ENCODE measurements at regions not wholly inside any gene's neighbourhood (a gene's known extent, or its start where the extent isn't known, plus 50 kb on each side); places are given as distances from the start of the nearest gene placed in this dataset.

DNA sequence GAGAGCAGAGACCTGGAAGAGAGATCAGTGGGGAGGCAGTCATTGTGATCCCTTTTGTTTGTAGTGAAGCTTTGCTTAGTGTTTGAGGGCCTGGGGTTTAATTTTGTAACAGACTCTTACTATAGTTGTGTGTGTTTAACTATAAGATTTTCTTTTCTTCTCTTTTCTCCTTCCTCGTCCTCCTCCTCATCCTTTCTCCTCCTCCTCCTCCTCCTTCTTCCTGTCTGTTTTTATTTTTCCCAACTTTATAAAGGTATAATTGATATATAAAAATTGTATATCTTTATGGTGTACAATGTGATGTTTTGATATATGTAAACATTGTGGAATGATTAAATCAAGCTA, 71.2 kb upstream of the MACF1 start:
- DNase-seq (ENCODE audit: low spot score in 2 of 2) (no peak), FAIRE-seq (no peak)

DNA sequence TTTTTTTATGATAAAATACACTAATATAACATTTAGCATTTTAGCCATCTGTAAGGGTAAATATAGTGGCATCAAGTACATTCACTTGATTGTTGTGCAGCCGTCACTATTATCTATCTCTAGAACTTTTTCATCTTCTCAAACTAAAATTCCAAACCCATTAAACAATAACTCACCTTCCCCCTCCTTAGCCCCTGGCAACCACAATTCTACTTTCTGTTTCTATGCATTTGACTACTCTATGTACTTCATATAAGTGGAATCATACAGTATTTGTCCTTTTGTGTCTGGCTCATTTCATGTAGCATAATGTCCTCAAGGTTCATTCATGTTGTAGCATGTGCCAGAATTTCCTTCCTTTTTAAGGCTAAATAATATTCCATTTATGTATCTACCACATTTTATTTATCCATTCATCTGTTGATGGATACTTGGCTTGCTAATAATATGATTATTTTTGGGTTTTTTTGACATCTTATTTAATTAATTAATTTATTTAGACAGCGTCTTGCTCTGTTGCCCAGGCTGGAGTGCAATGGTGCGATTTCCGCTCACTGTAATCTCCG, 69.6 kb upstream of the MACF1 start:
- FAIRE-seq, result no peak
- no peak for DNase-seq (ENCODE audit: low spot score in 2 of 2)

DNA sequence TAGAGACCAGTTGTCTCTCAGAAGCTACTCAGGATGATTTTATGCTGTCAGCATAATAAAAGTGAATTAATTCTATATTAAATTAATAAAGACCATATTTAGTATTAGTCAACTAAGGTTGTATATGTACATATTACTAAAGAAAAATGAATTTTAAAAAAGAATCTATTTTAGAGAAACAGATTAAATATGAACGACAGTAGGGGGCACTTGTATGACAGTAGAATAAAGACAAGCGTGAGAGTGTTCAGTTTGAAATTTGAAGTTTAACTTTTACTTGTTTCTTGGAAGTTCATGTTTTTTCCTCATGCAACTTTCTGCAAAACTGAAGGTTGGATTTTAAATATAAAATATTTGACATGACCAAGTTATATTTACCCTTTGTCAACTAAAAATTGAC, 67.9 kb upstream of the MACF1 start:
- DNase-seq (ENCODE audit: low spot score in 2 of 2), result no peak
- FAIRE-seq, result no peak

DNA sequence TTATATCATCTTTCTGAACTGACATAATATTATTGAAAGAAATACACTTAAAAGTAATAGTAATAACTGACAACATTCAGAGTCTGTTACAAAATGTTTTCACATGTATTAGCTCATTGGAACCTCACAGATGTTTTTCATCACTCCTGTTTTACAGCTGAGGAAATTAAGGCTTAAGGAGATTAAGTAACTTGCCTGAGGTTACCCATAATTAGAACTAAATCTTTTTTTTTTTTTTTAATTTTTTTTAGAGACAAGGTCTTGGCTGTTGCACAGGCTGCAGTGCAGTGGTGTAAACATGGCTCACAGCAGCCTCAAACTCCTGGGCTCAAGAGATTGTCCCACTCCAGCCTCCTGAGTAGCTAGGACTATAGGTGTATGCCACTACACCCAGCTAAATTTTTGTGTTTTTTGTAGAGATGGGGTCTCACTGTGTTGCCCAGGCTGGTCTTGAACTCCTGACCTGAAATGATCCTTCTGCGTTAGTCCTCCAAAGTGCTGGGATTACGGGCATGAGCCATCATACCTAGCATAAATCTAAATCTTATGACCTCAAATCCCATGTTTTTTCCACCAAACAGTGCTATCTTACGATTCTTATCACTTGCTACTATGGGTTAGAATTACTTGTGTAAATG, 64.7 kb upstream of the MACF1 start:
- no peak for FAIRE-seq
- DNase-seq (ENCODE audit: low spot score in 2 of 2), result no peak

DNA sequence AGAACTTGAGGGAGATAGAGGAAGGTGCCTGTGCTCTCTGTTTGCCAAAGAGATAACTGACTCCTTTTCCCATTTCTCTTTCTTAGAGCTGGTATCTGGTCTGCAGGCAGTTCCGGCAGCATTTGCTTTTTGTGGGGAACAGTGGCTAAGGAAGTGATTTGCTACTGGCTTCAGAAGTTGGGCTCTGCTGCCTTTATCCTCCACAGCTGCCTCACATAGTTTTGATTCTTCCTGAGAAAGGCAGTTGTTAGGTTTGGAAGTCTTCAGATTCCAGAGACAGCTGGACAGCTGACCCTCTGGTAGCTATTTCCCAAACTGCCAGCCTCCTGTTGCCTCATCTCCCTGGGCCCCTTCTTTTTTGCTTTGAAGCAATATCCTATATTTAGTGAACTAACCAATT, 62.6 kb upstream of the MACF1 start:
- FAIRE-seq (no peak), DNase-seq (ENCODE audit: low spot score in 2 of 2) (no peak)

DNA sequence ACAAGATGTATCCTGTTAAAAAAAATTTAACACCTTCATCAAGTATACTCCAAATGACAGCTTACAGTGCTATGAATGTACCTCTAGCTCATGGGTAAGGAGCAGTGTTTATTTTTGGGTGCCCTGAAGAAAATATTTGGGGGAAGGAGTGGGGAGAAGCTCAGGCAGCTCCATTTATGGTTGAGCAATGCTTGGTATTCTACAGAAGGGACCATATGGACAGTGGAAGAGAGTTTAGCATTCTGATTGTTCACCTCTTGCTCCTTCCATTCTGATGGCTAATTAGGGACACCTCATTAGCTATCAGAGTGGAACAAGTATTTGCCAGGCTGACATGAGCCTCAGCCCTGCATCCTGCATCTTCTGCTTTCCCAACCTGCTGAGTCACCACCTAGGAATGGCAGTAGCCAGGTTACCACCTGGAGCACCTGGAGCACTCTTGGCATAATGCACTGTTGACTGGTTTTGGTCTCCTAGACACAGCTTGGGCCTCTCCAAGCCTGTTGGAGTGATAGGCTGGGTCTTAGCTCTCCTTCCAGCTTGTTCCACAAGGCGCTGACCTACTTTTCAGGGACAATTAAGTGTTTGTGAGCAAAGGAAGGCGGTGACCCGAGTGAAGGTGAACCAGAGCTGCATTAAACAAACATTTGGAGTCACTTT, 62.0 kb upstream of the MACF1 start:
- DNase-seq (ENCODE audit: low spot score in 2 of 2) (no peak), FAIRE-seq (no peak)

DNA sequence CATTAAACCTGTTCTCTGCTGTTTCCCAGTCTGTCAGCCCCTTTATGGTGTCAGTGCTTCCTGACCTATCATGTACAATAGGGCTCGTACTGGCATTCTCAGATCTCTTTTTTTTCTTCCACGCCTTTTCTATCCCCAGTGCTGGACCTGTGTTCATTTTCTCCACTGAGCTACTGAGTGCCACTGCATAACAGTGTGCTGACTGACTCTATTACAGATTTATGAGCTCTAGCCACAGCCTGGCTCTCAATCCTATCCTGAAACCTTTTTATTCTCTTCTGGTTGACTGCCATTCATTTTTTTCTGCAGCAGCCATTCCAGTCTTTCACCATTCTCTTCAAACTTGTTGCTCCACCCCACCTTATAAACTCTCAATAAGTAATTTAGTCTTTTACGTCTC, 59.6 kb upstream of the MACF1 start:
- FAIRE-seq (no peak), DNase-seq (ENCODE audit: low spot score in 2 of 2) (no peak)

DNA sequence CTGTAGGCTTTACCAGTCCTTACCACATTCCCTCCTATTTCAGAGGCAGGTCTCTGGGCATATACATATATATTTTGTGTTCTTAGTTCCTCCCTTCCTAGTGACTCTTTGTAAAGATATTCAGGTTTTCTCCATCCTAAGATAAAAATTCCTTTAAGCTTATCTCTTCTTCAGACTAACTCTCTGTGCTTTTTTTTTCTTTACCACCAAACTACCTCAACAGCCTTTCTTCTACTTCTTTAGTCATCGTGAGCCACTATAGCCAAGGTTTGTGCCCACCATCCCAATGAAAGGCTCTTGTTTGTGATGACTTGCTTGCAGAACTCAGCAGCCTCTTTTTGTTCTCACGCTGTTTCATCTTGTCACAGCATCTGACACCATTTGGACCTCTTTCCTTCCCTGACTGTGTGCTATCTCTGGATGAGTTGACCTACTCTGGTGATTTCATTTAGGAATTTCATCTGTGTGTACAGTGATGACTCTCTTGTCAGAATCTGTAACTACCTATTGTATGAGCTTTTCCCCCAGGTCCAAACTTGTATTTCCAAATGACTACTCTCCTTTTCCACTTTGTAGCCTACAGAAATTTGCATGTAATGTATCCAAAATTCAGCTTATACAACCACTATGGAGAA, 59.0 kb upstream of the MACF1 start:
- no peak for FAIRE-seq
- DNase-seq (ENCODE audit: low spot score in 2 of 2), result no peak

DNA sequence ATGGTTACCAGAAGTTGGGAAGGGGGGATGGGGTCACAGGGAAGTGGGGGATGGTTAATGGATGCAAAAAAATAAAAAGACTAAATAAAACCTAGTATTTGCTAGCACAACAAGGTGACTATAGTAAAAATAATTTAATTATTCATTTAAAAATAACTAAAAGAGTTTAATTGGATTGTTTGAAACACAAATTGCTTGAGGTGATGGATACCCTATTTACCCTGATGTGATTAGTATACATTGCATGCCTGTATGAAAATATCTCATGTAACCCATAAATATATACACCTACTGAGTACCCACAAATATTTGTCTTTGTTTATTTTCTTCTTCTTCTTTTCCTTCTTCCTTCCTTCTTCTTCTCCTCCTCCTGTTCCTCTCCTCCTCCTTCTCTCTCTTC, 57.8 kb upstream of the MACF1 start:
- DNase-seq (ENCODE audit: low spot score in 2 of 2), result no peak
- no peak for FAIRE-seq

DNA sequence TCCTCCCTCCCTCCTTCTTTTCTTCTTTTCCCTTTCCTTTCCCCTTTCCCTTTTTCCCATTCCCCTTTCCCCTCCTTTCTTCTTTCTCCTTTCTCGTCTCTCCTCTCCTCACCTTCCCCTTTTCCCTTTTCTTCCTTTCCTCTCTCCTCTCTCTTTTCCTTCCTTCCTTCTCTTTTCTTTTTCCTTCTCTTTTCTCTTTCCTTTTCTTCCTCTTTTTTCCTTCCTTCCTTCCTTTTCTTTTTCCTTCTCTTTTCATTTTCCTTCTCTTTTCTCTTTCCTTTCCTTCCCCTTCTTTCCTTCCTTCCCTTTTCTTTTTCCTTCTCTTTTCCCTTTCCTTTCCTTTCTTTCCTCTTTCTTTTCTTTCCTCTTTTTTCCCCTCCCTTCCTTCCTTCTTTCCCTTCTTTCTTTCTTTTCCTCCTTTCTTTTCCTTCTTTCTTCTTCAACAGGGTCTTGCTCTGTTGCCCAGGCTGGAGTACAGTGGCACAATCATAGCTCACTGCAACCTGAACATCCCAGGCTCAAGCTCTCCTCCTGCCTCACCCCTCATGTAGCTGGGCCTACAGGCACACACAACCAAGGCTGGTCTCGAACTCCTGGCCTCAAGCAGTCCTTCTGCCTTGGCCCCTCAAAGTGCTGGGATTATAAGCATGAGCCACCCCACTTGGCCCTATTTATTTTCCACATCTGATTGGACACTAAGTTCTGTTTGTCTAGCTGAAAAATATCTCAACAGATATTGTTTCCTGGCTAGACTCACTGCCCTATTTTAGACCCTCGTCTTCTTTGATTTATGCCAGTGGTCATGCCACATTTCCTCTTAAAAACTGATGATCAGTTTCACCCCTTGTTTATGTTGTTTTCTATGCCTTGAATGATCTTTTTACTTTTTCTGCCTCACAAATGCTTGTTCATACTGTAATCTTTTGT, 57.1 kb upstream of the MACF1 start:
- DNase-seq (ENCODE audit: low spot score in 2 of 2) (no peak), FAIRE-seq (no peak)

DNA sequence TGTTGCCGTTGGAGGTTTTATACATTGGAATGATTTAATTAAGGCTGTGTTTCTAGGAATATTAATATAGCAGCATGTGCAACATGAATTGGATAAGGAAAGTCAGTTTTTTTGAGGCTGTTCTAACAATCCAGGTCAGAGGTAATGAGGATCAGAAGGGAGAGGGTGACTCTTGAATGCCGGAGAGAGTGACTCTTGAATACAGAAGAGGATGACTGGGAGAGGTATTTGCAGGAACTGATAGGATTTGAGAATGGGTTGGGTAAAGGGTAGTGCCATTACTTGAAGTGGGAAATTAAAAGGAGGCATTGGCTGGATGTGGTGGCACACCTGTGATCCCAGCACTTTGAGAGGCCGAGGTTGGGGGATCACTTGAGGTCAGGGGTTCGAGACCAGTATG, 55.6 kb upstream of the MACF1 start:
- DNase-seq (ENCODE audit: low spot score in 2 of 2) (no peak), FAIRE-seq (no peak)

DNA sequence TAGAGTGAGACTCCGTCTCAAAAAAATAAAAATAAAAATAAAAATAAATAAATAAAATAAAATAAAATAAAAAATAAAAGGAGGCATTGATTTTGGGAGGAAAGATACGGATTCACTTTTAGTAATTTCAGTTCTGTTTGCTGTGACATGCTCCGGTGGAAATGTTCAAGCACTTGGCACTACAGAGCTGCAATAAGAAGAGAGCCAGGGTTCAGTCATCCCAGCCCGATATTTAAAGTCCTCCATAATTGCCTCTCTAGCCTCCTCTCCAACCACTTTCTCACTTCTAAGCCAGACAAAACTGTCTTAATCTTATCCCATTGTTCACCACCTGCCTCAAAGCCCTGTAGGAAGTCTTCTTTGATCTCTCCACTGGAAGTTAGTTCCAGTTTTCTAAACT, 55.0 kb upstream of the MACF1 start:
- DNase-seq (ENCODE audit: low spot score in 2 of 2), result no peak
- no peak for FAIRE-seq

DNA sequence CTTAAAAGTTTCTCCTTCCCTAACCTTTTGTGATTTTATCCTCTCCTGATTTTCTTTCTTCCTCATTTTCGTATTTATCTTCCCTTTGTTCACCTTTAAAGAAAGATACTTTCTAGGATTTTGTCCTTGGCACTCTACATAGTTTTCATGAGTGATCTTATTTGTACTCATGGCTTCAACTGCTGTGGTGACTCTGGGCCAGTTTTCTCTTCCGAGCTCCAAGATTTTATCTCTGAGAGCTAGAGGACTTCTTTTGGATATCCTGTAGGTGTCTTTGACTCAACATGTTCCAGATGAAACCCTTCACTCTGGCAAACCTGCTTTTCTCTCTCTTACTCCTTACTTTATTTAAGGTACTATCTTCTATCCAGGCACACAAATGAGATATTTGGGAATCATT, 53.7 kb upstream of the MACF1 start:
- DNase-seq (ENCODE audit: low spot score in 2 of 2) (no peak), FAIRE-seq (no peak)

DNA sequence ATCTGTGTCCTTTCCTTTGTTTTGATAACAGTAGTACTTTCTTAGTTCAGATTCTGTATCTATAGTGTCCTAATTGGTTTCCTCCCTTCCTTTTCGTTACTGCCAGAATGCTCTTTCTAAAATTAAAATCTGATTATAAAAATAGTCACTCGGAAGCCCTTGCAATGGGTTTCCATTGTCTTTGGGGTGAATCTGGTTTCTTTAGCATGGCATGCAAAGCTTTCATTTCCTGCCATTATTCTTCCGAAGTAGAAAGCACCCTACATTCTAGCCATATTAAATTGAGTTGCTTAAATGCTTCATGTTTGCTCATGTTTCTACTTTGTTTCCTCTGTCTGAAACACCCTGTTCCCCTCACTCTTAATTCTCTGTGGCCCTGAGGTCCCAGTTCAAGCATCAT, 53.2 kb upstream of the MACF1 start:
- FAIRE-seq, result no peak
- DNase-seq (ENCODE audit: low spot score in 2 of 2), result no peak

DNA sequence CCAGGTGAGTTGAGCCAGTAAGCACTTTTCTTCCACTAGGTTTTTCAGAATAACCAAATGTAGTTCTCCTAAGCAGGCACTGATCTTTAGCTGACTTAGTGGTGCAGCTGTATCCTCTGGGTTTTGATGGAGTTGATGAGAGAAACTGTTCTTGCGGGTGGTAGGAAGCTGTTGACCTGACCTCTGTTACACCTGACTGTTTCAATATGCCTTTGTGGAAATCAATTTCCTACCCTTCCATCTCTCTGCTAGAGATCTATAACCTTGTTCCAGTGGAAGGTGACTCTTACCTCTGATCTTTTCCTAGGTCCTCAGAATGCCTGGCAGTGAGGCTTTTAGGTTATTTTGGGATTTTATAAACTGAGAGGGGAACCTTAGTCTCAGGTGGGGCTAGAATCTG, 51.6 kb upstream of the MACF1 start:
- FAIRE-seq, result no peak
- no peak for DNase-seq (ENCODE audit: low spot score in 2 of 2)

DNA sequence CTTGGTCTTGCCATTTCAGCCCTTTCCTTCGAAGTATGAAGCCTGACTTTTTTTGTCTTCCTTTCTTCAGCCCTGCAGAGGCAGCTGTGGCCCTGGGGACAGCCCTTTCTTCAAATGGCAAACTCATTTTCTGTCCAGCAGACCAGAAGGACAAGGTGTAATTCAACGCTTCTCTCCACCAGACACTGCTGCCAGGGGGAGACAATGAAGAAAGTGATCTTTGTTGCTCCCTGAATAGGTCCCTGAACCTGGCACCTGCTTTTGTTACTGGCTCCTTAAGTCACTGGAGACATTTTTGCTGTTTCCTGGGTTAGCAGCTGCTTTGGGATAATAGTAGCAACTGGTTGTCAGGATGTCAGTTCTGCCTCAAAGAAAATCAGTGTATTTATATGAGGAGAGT, 50.8 kb upstream of the MACF1 start:
- FAIRE-seq (no peak), DNase-seq (ENCODE audit: low spot score in 2 of 2) (no peak)

DNA sequence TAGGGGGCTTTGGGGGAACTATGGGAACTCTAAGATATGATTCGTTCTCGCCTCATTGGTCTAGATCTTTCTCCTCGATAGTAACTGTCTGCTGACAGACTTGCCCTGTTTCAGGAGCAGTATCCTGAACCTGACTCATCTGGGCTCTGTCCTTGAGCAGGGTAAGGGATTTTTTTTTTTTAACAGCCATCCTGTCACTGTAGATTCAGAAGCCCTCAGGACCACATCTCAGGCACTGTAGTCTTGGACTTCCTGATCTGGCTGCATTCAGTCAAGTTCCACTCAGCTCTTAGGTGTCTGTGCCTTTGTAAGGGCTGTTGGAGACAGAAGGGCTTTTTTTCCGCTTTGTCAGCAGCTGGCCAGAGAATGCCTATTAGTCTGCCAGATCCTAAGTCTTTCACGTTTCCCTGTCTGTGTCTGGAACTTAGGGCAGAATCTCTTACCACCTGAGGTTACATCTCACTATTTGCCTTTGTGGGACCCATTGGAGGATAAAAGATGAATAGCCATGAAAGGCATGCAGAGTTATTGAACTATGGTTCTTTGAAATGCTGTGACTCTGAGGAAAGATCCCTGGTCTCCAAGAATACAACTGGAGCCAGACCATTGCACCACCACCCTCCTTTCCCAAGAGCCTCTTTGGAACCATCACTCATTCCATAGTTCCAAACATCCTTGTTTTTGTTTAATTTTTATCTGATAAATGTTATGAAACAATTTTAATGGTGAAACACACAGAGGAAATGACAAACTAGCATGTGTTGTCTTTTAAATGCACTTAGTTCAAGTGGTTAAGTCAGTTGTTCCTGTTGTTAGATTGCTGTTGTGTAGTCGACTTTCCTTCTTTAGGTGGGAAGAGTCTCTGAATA, 49.7 kb upstream of the MACF1 start:
- DNase-seq (ENCODE audit: low spot score in 2 of 2) (no peak), FAIRE-seq (no peak)

All from frontal cortex (tissue), 3 donors.